Endothelial cell of umbilical vein (primary cell): ENCODE measurements at regions not wholly inside any gene's neighbourhood (a gene's known extent, or its start where the extent isn't known, plus 50 kb on each side); places are given as distances from the start of the nearest gene placed in this dataset.

ENCODE experiments used
- CTCF ChIP-seq, 2 donors: IDR thresholded peaks; 1 replicate in 1 of 2; 2 replicates in 1 of 2; pipeline ENCODE4 v1.5.1; 2011; ENCODE audit warnings: low read length in 2 of 2, mild to moderate bottlenecking in 2 of 2, moderate library complexity in 2 of 2, control low read depth in 1 of 2, inconsistent platforms in 1 of 2, low read depth in 1 of 2; ENCODE audit not compliant: insufficient read depth in 1 of 2; ENCODE audit errors: extremely low read depth in 1 of 2
- EZH2 ChIP-seq: IDR thresholded peaks from 2 replicates; pipeline ENCODE4 v1.6.1; 2012; ENCODE audit warnings: borderline replicate concordance, low read depth, mild to moderate bottlenecking, moderate library complexity, low read length, inconsistent platforms; ENCODE audit not compliant: severe bottlenecking
- FOS ChIP-seq: IDR thresholded peaks from 2 replicates; pipeline ENCODE4 v1.6.1; 2011; ENCODE audit warnings: mild to moderate bottlenecking, low read length, moderate library complexity, borderline replicate concordance; ENCODE audit not compliant: insufficient read depth
- GATA2 ChIP-seq: IDR thresholded peaks from 2 replicates; pipeline ENCODE4 v1.7.0; 2011; ENCODE audit warnings: low read depth, mild to moderate bottlenecking, moderate library complexity, mixed read lengths, low read length; ENCODE audit not compliant: insufficient read length, insufficient read depth
- MAX ChIP-seq: IDR thresholded peaks from 2 replicates; pipeline ENCODE4 v1.6.1; 2011; ENCODE audit not compliant: insufficient read depth, insufficient read length
- POLR2A ChIP-seq: IDR thresholded peaks from 2 replicates; pipeline ENCODE4 v1.6.1; 2012; ENCODE audit warnings: low read depth, mild to moderate bottlenecking, control low read depth, low read length
- POLR2AphosphoS5 ChIP-seq: IDR thresholded peaks from 2 replicates; pipeline ENCODE4 v1.6.1; 2012; ENCODE audit warnings: low read depth, mild to moderate bottlenecking, control low read depth, low read length, moderate library complexity; ENCODE audit not compliant: insufficient read depth

- TF ChIP-seq EZH2, result no peak
- no peak for TF ChIP-seq POLR2A
- no peak for TF ChIP-seq CTCF (IDR thresholded peaks at IDR 0.05; ENCODE audit: extremely low read depth in 1 of 2, insufficient read depth in 1 of 2, low read depth in 1 of 2, low read length in 2 of 2)
- no peak for TF ChIP-seq MAX
- no peak for TF ChIP-seq POLR2AphosphoS5
- no peak for TF ChIP-seq GATA2
- TF ChIP-seq FOS, result no peak
Observed at GRCh38 chr2:53216805-53217204, 550.8 kb upstream of the CHAC2 start.
